PC-9 (cell line): ENCODE measurements at regions not wholly inside any gene's neighbourhood (a gene's known extent, or its start where the extent isn't known, plus 50 kb on each side); places are given as distances from the start of the nearest gene placed in this dataset.

Source experiments
- BruUV-seq: library from RNA; stranded (reverse); fragments of 400-500 nt; replicated peaks from 2 replicates; lab custom pipeline; 2021; lab: Mats Ljungman, UMichigan
- CTCF ChIA-PET: fragments of 300-600 bp; sonication (Branson Sonifier 250); formaldehyde crosslinking; loops from one replicate; lab custom pipeline; 2022; ENCODE audit warnings: antibody characterized with exemption; lab: Charles Lee
- POLR2A ChIA-PET: fragments of 300-600 bp; sonication (Branson Sonifier 250); formaldehyde crosslinking; loops from one replicate; lab custom pipeline; 2022; ENCODE audit warnings: antibody characterized with exemption; ENCODE audit not compliant: unreplicated experiment; lab: Charles Lee
- DNase-seq, 2 experiments: peaks; one replicate each; pipeline versions ENCODE4 v3.0.0 to v3.0.0-alpha.2; 2015 to 2022; ENCODE audit warnings: mixed read lengths in 1 of 2
- H2AFZ ChIP-seq: fragments of 200-600 bp; sonication (generic); 2 replicates; pipeline ENCODE4 v1.8.1; 2017; ENCODE audit warnings: antibody characterized with exemption
- H3F3A ChIP-seq: fragments of 200-600 bp; sonication (generic); 2 replicates; pipeline ENCODE4 v1.8.1; 2017; ENCODE audit warnings: antibody characterized with exemption, mild to moderate bottlenecking, low read depth; ENCODE audit not compliant: insufficient read depth
- H3K27ac ChIP-seq: fragments of 200-600 bp; sonication (generic); 2 replicates; pipeline ENCODE4 v1.6.1; 2016; ENCODE audit warnings: mixed run types
- H3K27me3 ChIP-seq: fragments of 200-600 bp; sonication (generic); 2 replicates; pipeline ENCODE4 v1.6.1; 2016; ENCODE audit warnings: low read depth, mixed run types; ENCODE audit not compliant: insufficient read depth
- H3K36me3 ChIP-seq: fragments of 200-600 bp; sonication (generic); 2 replicates; pipeline ENCODE4 v1.6.1; 2016; ENCODE audit warnings: low read depth, mixed run types
- H3K4me1 ChIP-seq: fragments of 200-600 bp; sonication (generic); replicated peaks from 2 replicates; pipeline ENCODE4 v1.6.1; 2016; ENCODE audit warnings: mixed run types; ENCODE audit not compliant: insufficient read depth
- H3K4me2 ChIP-seq: fragments of 200-600 bp; sonication (generic); 2 replicates; pipeline ENCODE4 v1.6.1; 2017; ENCODE audit warnings: mixed run types
- H3K4me3 ChIP-seq: fragments of 200-600 bp; sonication (generic); 2 replicates; pipeline ENCODE4 v1.6.1; 2016; ENCODE audit warnings: mixed run types
- H3K79me2 ChIP-seq: fragments of 200-600 bp; sonication (generic); 2 replicates; pipeline ENCODE4 v1.6.1; 2017; ENCODE audit warnings: low read depth, mixed run types
- H3K9me2 ChIP-seq: fragments of 200-600 bp; sonication (generic); 2 replicates; pipeline ENCODE4 v1.8.1; 2017; ENCODE audit warnings: mild to moderate bottlenecking; ENCODE audit not compliant: insufficient read depth
- H3K9me3 ChIP-seq: fragments of 200-600 bp; sonication (generic); 2 replicates; pipeline ENCODE4 v1.8.1; 2016; ENCODE audit warnings: low read depth; ENCODE audit not compliant: insufficient read depth
- H4K20me1 ChIP-seq: fragments of 200-600 bp; sonication (generic); 2 replicates; pipeline ENCODE4 v1.8.1; 2017; ENCODE audit not compliant: insufficient read depth
- CTCF ChIP-seq: fragments of 200-600 bp; sonication (generic); conservative IDR thresholded peaks from 2 replicates; pipeline ENCODE4 v1.6.1; 2017; ENCODE audit warnings: mixed run types, antibody characterized with exemption, mild to moderate bottlenecking, moderate library complexity
- EZH2 ChIP-seq: fragments of 200-600 bp; sonication (generic); IDR thresholded peaks from 2 replicates; pipeline ENCODE4 v1.8.0; 2017; ENCODE audit warnings: antibody characterized with exemption, low read depth
- intact Hi-C: fragments of 100-400 bp; cut with micrococcal nuclease; formaldehyde crosslinking; loops from one replicate; pipeline ENCODE4 v1.10.0; 2022; ENCODE audit not compliant: unreplicated experiment

DNA sequence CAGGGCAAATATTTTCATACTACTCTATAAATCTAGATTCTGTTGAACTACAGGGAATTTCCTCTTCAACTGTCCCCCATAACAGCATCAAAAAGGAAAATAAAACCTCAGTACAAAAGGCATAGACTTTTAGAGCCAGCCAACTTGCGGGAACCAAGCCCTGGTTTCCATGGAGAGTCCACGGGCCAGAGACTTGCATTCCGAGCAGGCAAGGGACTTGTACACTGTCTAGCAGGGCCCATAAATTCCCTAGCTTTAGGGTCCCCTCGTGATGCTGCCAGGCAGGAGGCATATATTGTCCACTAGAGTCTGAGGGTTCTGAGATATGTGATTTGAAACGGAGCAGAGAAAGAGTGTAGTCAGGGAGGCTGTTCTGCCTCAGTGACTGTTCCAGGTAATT lies 153.1 kb upstream of the SLC14A2 start:
- H3K4me1 ChIP-seq: no peaks in the 10 kb centered on the region
- H3K4me2 ChIP-seq: no peak overlapping the region
- no peak overlapping the region for H2AFZ ChIP-seq
- no peak overlapping the region for H3K27ac ChIP-seq
- no peaks in the 10 kb centered on the region for H3K9me3 ChIP-seq
- H3K4me3 ChIP-seq: no peak overlapping the region
- no peaks in the 10 kb centered on the region for H3K36me3 ChIP-seq
- ChIA-PET POLR2A (no interaction called here), CTCF (no interaction called here)
- peaks cover 16% of the 10 kb centered on the region for H3K27me3 ChIP-seq
- DNase-seq: no peak
- H3K79me2 ChIP-seq: no peaks in the 10 kb centered on the region
- no peaks in the 10 kb centered on the region for H4K20me1 ChIP-seq
- no TSS peak for BruUV-seq
- no peaks in the 10 kb centered on the region for H3F3A ChIP-seq
- intact Hi-C loops: no loop called here
- H3K9me2 ChIP-seq: no peaks in the 10 kb centered on the region
- TF ChIP-seq EZH2: no peak
- no peak for TF ChIP-seq CTCF

DNA sequence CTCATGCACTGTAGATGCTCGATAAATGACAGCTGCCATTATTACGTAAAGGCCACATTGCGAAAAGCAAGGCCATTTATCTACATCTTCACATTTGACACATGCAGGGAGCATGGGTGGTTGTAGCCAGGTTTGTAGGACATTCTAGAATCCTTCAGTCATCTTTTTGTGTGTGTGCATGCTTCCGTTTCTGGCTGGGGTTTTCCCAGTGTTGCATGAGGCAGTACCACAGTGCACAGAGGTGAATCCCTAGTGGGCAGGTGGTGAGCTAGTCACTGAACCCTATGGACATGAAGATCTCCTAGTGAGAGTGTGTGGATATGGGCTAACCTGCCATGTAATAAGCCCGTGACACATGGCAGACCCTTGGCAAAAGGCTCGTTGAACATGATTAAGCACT lies 151.8 kb upstream of the SLC14A2 start:
- no peak overlapping the region for H3K4me3 ChIP-seq
- H3K79me2 ChIP-seq: no peaks in the 10 kb centered on the region
- H3K9me2 ChIP-seq: no peaks in the 10 kb centered on the region
- TF ChIP-seq CTCF: no peak
- no peak for TF ChIP-seq EZH2
- BruUV-seq: no TSS peak
- no peak for DNase-seq
- intact Hi-C loops: no loop called here
- H3K27ac ChIP-seq: no peak overlapping the region
- no peak overlapping the region for H3K4me2 ChIP-seq
- ChIA-PET POLR2A (no interaction called here), CTCF (no interaction called here)
- no peaks in the 10 kb centered on the region for H3K9me3 ChIP-seq
- no peaks in the 10 kb centered on the region for H3K36me3 ChIP-seq
- no peaks in the 10 kb centered on the region for H4K20me1 ChIP-seq
- H3F3A ChIP-seq: no peaks in the 10 kb centered on the region
- H2AFZ ChIP-seq: no peak overlapping the region
- H3K4me1 ChIP-seq: no peaks in the 10 kb centered on the region
- H3K27me3 ChIP-seq: peaks cover 27% of the 10 kb centered on the region

- Histone ChIP-seq H3K9me3 (no peaks in the 10 kb centered on the region), H4K20me1 (no peaks in the 10 kb centered on the region), H3K4me3 (no peak overlapping the region), H3K9me2 (no peaks in the 10 kb centered on the region), H3K36me3 (no peaks in the 10 kb centered on the region), H3K79me2 (no peaks in the 10 kb centered on the region), H3K27ac (no peak overlapping the region), H3F3A (no peaks in the 10 kb centered on the region), H3K4me2 (no peak overlapping the region), H2AFZ (no peak overlapping the region), H3K4me1 (no peaks in the 10 kb centered on the region), H3K27me3 (peaks cover 28% of the 10 kb centered on the region)
- BruUV-seq: no TSS peak
- TF ChIP-seq EZH2 (no peak), CTCF (no peak)
- no peak for DNase-seq
- ChIA-PET CTCF (no interaction called here), POLR2A (no interaction called here)
- intact Hi-C loops: no loop called here
Observed at GRCh38 chr18:45464619-45465018, 150.7 kb upstream of the SLC14A2 start.
